BJ (cell line): ENCODE measurements at regions not wholly inside any gene's neighbourhood (a gene's known extent, or its start where the extent isn't known, plus 50 kb on each side); places are given as distances from the start of the nearest gene placed in this dataset.
A peak's percentile ranks its signal among the peaks of the same experiment; 100 is the strongest.

Experiments used
- CTCF ChIA-PET: fragments of 350-600 bp; formaldehyde crosslinking; extraction: SDS; loops from one replicate; lab custom pipeline; 2021; ENCODE audit warnings: antibody characterized with exemption, inconsistent platforms; lab: Yijun Ruan, JAX
- POLR2A ChIA-PET: fragments of 300-600 bp; sonication (Branson Sonifier 250); formaldehyde crosslinking; extraction: SDS; loops from one replicate; lab custom pipeline; 2021; ENCODE audit warnings: antibody characterized with exemption; lab: Charles Lee
- DNase-seq: peaks from one replicate; pipeline ENCODE4 v3.0.0-alpha.2; 2011; ENCODE audit warnings: low read depth
- H3K27me3 ChIP-seq: 2 replicates; pipeline ENCODE4 v1.6.0; 2011; ENCODE audit warnings: low read length; ENCODE audit not compliant: control insufficient read depth, insufficient read depth
- H3K36me3 ChIP-seq: 2 replicates; pipeline ENCODE4 v1.5.1; 2011; ENCODE audit warnings: low read length; ENCODE audit not compliant: control insufficient read depth, insufficient read depth
- H3K4me3 ChIP-seq: 2 replicates; pipeline ENCODE4 v1.5.1; 2011; ENCODE audit warnings: low read depth, mild to moderate bottlenecking, control low read depth, low read length
- CTCF ChIP-seq: IDR thresholded peaks from 2 replicates; pipeline ENCODE4 v1.5.1; 2011; ENCODE audit warnings: low read depth, mild to moderate bottlenecking, control low read depth, inconsistent platforms, low read length, moderate library complexity; ENCODE audit not compliant: insufficient read depth

GRCh38 chr12:115452751-115453281, 768.8 kb upstream of the TBX3 start:
- POLR2A ChIA-PET: interaction anchor here (0.6 kb wide), 1 partner anchor 1110 kb away, joined by 5 read pairs; no protein-coding TSS in a partner anchor

GRCh38 chr12:115451780-115452736, 768.1 kb upstream of the TBX3 start:
- ChIA-PET POLR2A (no interaction called here), CTCF (no interaction called here)
- Histone ChIP-seq H3K27me3 (no peaks in the 10 kb centered on the region), H3K36me3 (no peaks in the 10 kb centered on the region), H3K4me3 (peak overlapping the region; percentile 39)
- no peak for DNase-seq
- no peak for TF ChIP-seq CTCF

More at GRCh38 chr12:115452751-115453281, 768.8 kb upstream of the TBX3 start:
- no peak for DNase-seq
- CTCF ChIA-PET: interaction anchor here (0.6 kb wide), 1 partner anchor 84 kb away, joined by 3 read pairs; no protein-coding TSS in a partner anchor
- Histone ChIP-seq H3K36me3 (no peaks in the 10 kb centered on the region), H3K4me3 (no peak overlapping the region), H3K27me3 (no peaks in the 10 kb centered on the region)
- TF ChIP-seq CTCF: no peak

GRCh38 chr12:115451151-115451779, 767.3 kb upstream of the TBX3 start:
- ChIA-PET POLR2A (no interaction called here), CTCF (no interaction called here)
- Histone ChIP-seq H3K27me3 (no peaks in the 10 kb centered on the region), H3K4me3 (peak overlapping the region; percentile 22), H3K36me3 (no peaks in the 10 kb centered on the region)
- DNase-seq: no peak
- TF ChIP-seq CTCF: no peak

GRCh38 chr12:115450710-115451109, 766.7 kb upstream of the TBX3 start:
- Histone ChIP-seq H3K4me3 (no peak overlapping the region), H3K36me3 (no peaks in the 10 kb centered on the region), H3K27me3 (no peaks in the 10 kb centered on the region)
- POLR2A ChIA-PET: no interaction called here
- no peak for TF ChIP-seq CTCF
- CTCF ChIA-PET: no interaction called here
- no peak for DNase-seq

GRCh38 chr12:115450017-115450416, 766.0 kb upstream of the TBX3 start:
- Histone ChIP-seq H3K27me3 (no peaks in the 10 kb centered on the region), H3K36me3 (no peaks in the 10 kb centered on the region), H3K4me3 (no peak overlapping the region)
- POLR2A ChIA-PET: no interaction called here
- CTCF ChIA-PET: no interaction called here
- DNase-seq: no peak
- TF ChIP-seq CTCF: no peak
